ENCODE measurements at regions not wholly inside any gene's neighbourhood (a gene's known extent, or its start where the extent isn't known, plus 50 kb on each side); places are given as distances from the start of the nearest gene placed in this dataset.

DNA sequence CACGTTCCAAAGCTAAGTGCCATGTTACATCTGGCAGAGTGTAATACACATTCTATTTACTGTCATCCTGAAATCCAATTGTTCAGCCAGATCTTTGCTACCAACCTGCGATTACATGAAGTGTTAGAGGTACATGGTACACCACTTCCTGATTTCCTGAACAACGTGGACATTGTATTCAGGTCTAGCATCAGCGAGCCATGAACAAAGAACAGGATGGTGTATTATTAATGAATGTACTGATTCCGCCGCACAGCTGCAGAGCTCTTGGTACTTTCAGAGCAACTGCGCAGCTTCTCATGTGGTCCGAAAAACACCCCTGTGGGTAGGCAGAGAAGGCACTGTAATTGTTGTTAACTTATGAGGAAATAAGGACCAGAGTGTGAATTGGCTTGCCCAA is 511.4 kb downstream of the AJAP1 start:
- DNase-seq (no peak), ATAC-seq (no peak)
- Mint-ChIP-seq H3K4me3 (no peak overlapping the region), H3K27me3 (peaks cover 2% of the 10 kb centered on the region), H3K27ac (no peak overlapping the region), H3K4me1 (ENCODE audit: low read depth) (peaks cover 6% of the 10 kb centered on the region), H3K36me3 (ENCODE audit: low read depth) (no peaks in the 10 kb centered on the region), H3K9me3 (peaks cover 1% of the 10 kb centered on the region)
- ChIA-PET POLR2A (no interaction called here), CTCF (no interaction called here)
- TF ChIP-seq, protein P1, sequence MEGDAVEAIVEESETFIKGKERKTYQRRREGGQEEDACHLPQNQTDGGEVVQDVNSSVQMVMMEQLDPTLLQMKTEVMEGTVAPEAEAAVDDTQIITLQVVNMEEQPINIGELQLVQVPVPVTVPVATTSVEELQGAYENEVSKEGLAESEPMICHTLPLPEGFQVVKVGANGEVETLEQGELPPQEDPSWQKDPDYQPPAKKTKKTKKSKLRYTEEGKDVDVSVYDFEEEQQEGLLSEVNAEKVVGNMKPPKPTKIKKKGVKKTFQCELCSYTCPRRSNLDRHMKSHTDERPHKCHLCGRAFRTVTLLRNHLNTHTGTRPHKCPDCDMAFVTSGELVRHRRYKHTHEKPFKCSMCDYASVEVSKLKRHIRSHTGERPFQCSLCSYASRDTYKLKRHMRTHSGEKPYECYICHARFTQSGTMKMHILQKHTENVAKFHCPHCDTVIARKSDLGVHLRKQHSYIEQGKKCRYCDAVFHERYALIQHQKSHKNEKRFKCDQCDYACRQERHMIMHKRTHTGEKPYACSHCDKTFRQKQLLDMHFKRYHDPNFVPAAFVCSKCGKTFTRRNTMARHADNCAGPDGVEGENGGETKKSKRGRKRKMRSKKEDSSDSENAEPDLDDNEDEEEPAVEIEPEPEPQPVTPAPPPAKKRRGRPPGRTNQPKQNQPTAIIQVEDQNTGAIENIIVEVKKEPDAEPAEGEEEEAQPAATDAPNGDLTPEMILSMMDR (IDR thresholded peaks at IDR 0.05): no peak
- intact Hi-C loops (cut with micrococcal nuclease): no loop called here

DNA sequence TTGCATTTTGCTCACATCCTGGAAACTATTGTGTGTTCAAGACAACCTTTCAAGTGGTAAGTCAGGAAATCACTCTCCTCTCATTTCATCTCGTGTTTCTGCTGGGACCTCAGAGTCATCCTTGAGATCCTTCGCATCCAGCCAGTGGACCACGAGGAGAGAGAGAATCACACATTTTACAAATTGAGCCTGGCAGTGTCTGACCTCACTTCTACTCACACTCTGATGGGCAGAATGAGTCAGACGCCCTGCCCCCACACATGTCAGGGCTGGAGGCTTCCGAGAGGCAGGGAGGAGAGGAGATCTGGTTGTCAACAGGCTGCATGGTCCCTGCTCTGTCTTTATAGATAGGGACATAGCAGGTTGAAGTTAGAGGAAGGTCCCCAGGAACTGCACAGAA is 509.7 kb downstream of the AJAP1 start:
- intact Hi-C loops (cut with micrococcal nuclease): no loop called here
- H3K4me3 Mint-ChIP-seq: no peak overlapping the region
- DNase-seq (peak; percentile 53), ATAC-seq (peak; percentile 47)
- peaks cover 6% of the 10 kb centered on the region for H3K4me1 Mint-ChIP-seq (ENCODE audit: low read depth)
- ChIA-PET CTCF (no interaction called here), POLR2A (no interaction called here)
- no peaks in the 10 kb centered on the region for H3K36me3 Mint-ChIP-seq (ENCODE audit: low read depth)
- TF ChIP-seq, protein P1 (IDR thresholded peaks at IDR 0.05): no peak
- no peaks in the 10 kb centered on the region for H3K9me3 Mint-ChIP-seq
- H3K27me3 Mint-ChIP-seq: peaks cover 2% of the 10 kb centered on the region
- no peak overlapping the region for H3K27ac Mint-ChIP-seq

DNA sequence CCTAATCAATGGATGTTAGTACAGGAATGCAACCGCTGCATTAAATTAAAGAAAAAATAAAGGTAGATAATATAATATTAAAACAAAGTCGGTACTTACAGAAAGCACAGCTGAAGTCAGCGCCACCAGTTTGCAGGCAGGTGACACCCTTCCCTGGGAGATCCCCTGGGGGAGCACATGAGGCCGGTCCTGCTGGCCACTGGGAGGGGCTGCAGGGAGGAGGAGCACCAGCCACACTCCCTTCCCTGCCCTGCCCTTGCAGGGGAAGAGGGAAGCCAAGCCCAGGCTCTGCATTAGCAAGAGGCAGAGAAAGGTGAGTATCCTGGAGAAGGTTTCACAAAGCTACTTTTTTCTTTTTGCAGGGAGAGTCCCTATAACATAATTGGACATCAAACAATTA is 507.0 kb downstream of the AJAP1 start:
- ChIA-PET CTCF (no interaction called here), POLR2A (no interaction called here)
- H3K36me3 Mint-ChIP-seq (ENCODE audit: low read depth): no peaks in the 10 kb centered on the region
- ATAC-seq (no peak), DNase-seq (no peak)
- peaks cover 2% of the 10 kb centered on the region for H3K27me3 Mint-ChIP-seq
- H3K9me3 Mint-ChIP-seq: no peaks in the 10 kb centered on the region
- TF ChIP-seq, protein P1 (IDR thresholded peaks at IDR 0.05): no peak
- H3K27ac Mint-ChIP-seq: no peak overlapping the region
- no peak overlapping the region for H3K4me3 Mint-ChIP-seq
- peaks cover 6% of the 10 kb centered on the region for H3K4me1 Mint-ChIP-seq (ENCODE audit: low read depth)
- intact Hi-C loops (cut with micrococcal nuclease): no loop called here

DNA sequence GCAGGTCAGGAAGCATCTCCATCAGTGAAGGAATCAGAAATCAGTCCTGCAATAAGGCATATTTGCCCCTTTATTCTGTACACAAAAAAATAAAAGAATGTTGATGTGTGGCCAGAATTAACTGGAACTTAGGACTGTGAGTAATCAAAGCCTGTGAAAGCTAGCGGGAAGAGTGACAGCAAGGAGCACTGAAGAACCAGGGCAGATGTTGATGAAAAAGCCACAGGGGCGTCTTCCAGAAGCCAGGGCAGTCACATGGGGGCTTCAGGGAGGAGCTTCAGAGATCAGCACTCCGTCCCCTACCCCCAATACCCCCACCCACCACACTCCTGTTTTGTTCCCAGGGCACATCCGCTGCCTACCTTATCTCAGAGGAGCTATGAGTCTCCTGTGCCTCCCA is 502.8 kb downstream of the AJAP1 start:
- TF ChIP-seq, protein P1 (IDR thresholded peaks at IDR 0.05): no peak
- peaks cover 3% of the 10 kb centered on the region for H3K27me3 Mint-ChIP-seq
- ATAC-seq: no peak

DNA sequence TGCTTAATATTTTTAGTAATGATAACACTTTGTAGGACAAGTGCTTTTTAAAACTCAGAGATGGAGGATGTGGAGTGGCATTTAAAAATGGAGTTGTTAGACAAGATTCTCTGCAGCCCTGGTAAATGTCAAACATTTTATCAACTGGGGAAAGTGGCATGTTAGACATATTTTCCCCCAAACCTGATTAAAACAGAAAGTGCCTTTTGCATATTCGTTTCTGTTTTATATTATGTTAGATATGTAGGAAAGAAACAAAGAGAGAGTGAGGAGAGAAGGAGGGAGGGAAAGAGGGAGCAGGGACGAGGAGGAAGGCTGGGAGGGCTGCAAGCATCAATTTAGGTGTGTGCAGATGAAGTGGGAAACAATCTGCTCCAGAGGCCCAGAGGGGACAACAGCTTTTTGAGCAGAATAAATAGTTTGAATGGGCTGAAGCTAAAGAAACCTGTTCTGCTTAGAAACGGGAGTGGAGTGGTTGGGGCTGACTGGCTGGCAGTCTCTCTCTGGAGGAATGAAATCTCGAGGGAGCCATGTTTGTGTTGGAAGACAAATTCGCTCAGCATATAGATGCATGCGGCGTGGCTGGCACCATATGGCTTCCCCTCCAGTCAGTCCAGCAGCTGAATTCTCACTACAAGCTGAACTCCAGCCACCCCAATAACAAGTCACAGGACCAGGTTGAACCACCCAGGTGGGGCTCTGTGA is 502.2 kb downstream of the AJAP1 start:
- POLR2A ChIA-PET: no interaction called here

More for the DNA sequence above, 502.8 kb downstream of the AJAP1 start:
- Mint-ChIP-seq H3K27ac (no peak overlapping the region), H3K4me3 (no peak overlapping the region), H3K36me3 (ENCODE audit: low read depth) (no peaks in the 10 kb centered on the region), H3K9me3 (peaks cover 1% of the 10 kb centered on the region), H3K4me1 (ENCODE audit: low read depth) (no peaks in the 10 kb centered on the region)
- DNase-seq: no peak
- ChIA-PET POLR2A (no interaction called here), CTCF (no interaction called here)
- intact Hi-C loops (cut with micrococcal nuclease): no loop called here

More for the DNA sequence above, 502.2 kb downstream of the AJAP1 start:
- intact Hi-C loops (cut with micrococcal nuclease): no loop called here
- H3K4me1 Mint-ChIP-seq (ENCODE audit: low read depth): no peaks in the 10 kb centered on the region
- ATAC-seq (no peak), DNase-seq (no peak)
- H3K36me3 Mint-ChIP-seq (ENCODE audit: low read depth): no peaks in the 10 kb centered on the region
- CTCF ChIA-PET: no interaction called here
- H3K27me3 Mint-ChIP-seq: peaks cover 1% of the 10 kb centered on the region
- no peak overlapping the region for H3K4me3 Mint-ChIP-seq
- peaks cover 1% of the 10 kb centered on the region for H3K9me3 Mint-ChIP-seq
- TF ChIP-seq, protein P1 (IDR thresholded peaks at IDR 0.05): no peak
- H3K27ac Mint-ChIP-seq: no peak overlapping the region

Data from activated CD8-positive, alpha-beta T cell treated with anti-CD3 and anti-CD28 coated beads for 36 hours (primary cell).